Body of pancreas (tissue), 4 donors: ENCODE measurements at regions not wholly inside any gene's neighbourhood (a gene's known extent, or its start where the extent isn't known, plus 50 kb on each side); places are given as distances from the start of the nearest gene placed in this dataset.

Experiments
- ATAC-seq: fragments of 150-250 bp; one replicate; pipeline ENCODE4 v1.9.1; 2016
- DNase-seq, 4 donors: peaks; one replicate each; pipeline ENCODE4 v3.0.0-alpha.2; 2019
- H3K27ac ChIP-seq, 4 donors: fragments of 200-600 bp; sonication (generic); 1 replicate in 3 of 4; 2 replicates in 1 of 4; pipeline versions ENCODE4 v1.5.1 to v1.6.1; 2016 to 2019; ENCODE audit warnings: mild to moderate bottlenecking in 1 of 4, mixed read lengths in 1 of 4, moderate library complexity in 1 of 4
- H3K27me3 ChIP-seq, 2 donors: fragments of 200-600 bp; sonication (generic); one replicate each; pipeline ENCODE4 v1.6.0; 2016; ENCODE audit warnings: mild to moderate bottlenecking in 1 of 2
- H3K36me3 ChIP-seq, 2 donors: fragments of 200-600 bp; sonication (generic); replicated peaks in 1 of 2; 2 replicates each; pipeline ENCODE4 v1.5.1; 2016; ENCODE audit warnings: low read depth in 2 of 2; ENCODE audit not compliant: insufficient read depth in 1 of 2
- H3K4me1 ChIP-seq: fragments of 200-600 bp; sonication (generic); one replicate; pipeline ENCODE4 v1.6.0; 2016
- H3K4me3 ChIP-seq, 2 donors: fragments of 200-600 bp; sonication (generic); 1 replicate in 1 of 2; 2 replicates in 1 of 2; pipeline ENCODE4 v1.5.1; 2016 to 2019
- H3K9me3 ChIP-seq, 3 donors: fragments of 200-600 bp; sonication (generic); 1 replicate in 2 of 3; 2 replicates in 1 of 3; pipeline ENCODE4 v1.5.1; 2016
- CTCF ChIP-seq, 7 experiments: fragments of 450-650 bp in 4 of 7; fragments of 200-600 bp in 3 of 7; sonication (generic) in 3 of 7; IDR thresholded peaks; one replicate each; pipeline ENCODE4 v1.5.1; 2016 to 2019; ENCODE audit warnings: antibody characterized with exemption in 7 of 7
- POLR2A ChIP-seq, 3 donors: fragments of 450-650 bp; IDR thresholded peaks; one replicate each; pipeline ENCODE4 v1.6.1; 2016; ENCODE audit warnings: antibody characterized with exemption in 3 of 3, mild to moderate bottlenecking in 2 of 3
- WGBS, 2 donors: methylation state at CpG; one replicate each; pipeline ENCODE4 v1.1.5; 2017; 5-methylcytosine and 5-hydroxymethylcytosine counted together
- intact Hi-C: fragments of 100-400 bp; cut with DNase I; formaldehyde crosslinking; loops from one replicate; pipeline ENCODE4 v1.15.1; 2023

- Histone ChIP-seq H3K36me3 (no peaks in the 10 kb centered on the region), H3K27ac (no peak overlapping the region), H3K27me3 (no peaks in the 10 kb centered on the region), H3K4me3 (no peak overlapping the region), H3K4me1 (no peaks in the 10 kb centered on the region), H3K9me3 (no peaks in the 10 kb centered on the region)
- no peak for TF ChIP-seq POLR2A (IDR thresholded peaks at IDR 0.05)
- TF ChIP-seq CTCF (IDR thresholded peaks at IDR 0.05): no peak
- intact Hi-C loops: no loop called here
- DNase-seq (no peak), ATAC-seq (no peak)
- 85 to 86% methylated on average over 8 to 13 of the region's 13 CpGs for WGBS, 2 donors
Observed at GRCh38 chr14:104522926-104523545, 56.5 kb upstream of the C14orf180 start.

- H3K27ac ChIP-seq: no peak overlapping the region
- intact Hi-C loops: no loop called here
- WGBS, 2 donors: 76 to 83% methylated on average over 7 of the region's 7 CpGs
Observed at GRCh38 chr14:104523546-104523935, 56.0 kb upstream of the C14orf180 start.

GRCh38 chr14:104524726-104525125 is 54.8 kb upstream of the C14orf180 start:
- no peaks in the 10 kb centered on the region for H3K4me1 ChIP-seq
- H3K27me3 ChIP-seq: no peaks in the 10 kb centered on the region
- no peak overlapping the region for H3K4me3 ChIP-seq
- TF ChIP-seq CTCF (IDR thresholded peaks at IDR 0.05) (no peak), POLR2A (IDR thresholded peaks at IDR 0.05) (no peak)
- ATAC-seq (no peak), DNase-seq (no peak)
- no peaks in the 10 kb centered on the region for H3K9me3 ChIP-seq
- no peak overlapping the region for H3K27ac ChIP-seq
- intact Hi-C loops: no loop called here
- WGBS, 2 donors: 63 to 72% methylated on average over 9 of the region's 9 CpGs
- no peaks in the 10 kb centered on the region for H3K36me3 ChIP-seq

More at GRCh38 chr14:104523546-104523935, 56.0 kb upstream of the C14orf180 start:
- TF ChIP-seq CTCF (IDR thresholded peaks at IDR 0.05) (no peak), POLR2A (IDR thresholded peaks at IDR 0.05) (no peak)
- Histone ChIP-seq H3K27me3 (no peaks in the 10 kb centered on the region), H3K4me3 (no peak overlapping the region), H3K9me3 (no peaks in the 10 kb centered on the region), H3K36me3 (no peaks in the 10 kb centered on the region), H3K4me1 (no peaks in the 10 kb centered on the region)
- DNase-seq (no peak), ATAC-seq (no peak)

- Histone ChIP-seq H3K4me1 (no peaks in the 10 kb centered on the region), H3K27me3 (no peaks in the 10 kb centered on the region), H3K27ac (no peak overlapping the region), H3K4me3 (no peak overlapping the region), H3K36me3 (no peaks in the 10 kb centered on the region), H3K9me3 (no peaks in the 10 kb centered on the region)
- no peak for DNase-seq
- TF ChIP-seq CTCF (IDR thresholded peaks at IDR 0.05): no peak
- TF ChIP-seq POLR2A (IDR thresholded peaks at IDR 0.05): no peak
- WGBS, 2 donors: 49 to 52% methylated on average over 5 of the region's 5 CpGs
- intact Hi-C loops: no loop called here
- ATAC-seq: no peak
Observed at GRCh38 chr14:104526723-104527645, 52.6 kb upstream of the C14orf180 start.
